Left renal pelvis (tissue), 4 donors: ENCODE measurements at regions not wholly inside any gene's neighbourhood (a gene's known extent, or its start where the extent isn't known, plus 50 kb on each side); places are given as distances from the start of the nearest gene placed in this dataset.

Experiments
- DNase-seq, 4 donors: peaks; one replicate each; pipeline ENCODE4 v3.0.0-alpha.2; 2013; ENCODE audit warnings: low read depth in 4 of 4, low spot score in 3 of 4

DNA sequence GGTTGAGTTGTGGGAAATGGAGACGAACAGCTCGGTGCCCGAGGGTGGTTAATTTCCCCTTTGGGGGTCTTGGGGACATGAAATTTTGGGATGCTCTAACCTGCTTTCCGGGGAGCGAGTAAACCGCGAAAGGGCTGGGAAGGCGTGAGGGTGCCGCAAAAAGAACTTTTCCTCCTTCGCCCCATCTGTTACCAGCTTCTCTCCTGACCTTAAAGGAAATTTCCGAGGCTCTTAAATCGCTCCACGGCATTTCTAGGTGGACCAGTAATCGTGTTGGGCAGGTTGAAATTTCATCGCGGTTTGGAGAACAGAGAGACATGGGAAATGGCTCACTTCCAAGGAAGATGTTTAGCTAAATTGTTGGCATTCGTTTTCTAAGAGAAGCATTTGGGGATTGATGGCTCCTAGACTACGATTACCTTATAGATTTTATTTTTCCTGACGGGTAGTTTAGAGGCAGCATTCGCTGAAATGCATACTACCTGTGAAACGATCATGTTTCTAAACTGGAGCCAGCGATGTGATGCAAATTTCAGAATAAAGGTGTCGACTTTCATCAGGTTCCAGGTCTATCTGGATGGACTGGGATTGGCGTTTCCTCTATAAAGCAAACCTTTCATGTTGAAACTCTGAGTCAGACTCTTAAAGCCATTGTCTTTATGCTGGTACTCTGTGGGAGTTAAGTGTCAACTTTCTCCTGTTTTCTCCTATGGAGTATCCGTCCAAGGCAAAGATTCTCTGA lies 414.5 kb downstream of the PCNX1 start:
- peak; percentile 33 to 47 (median 38) for DNase-seq

DNA sequence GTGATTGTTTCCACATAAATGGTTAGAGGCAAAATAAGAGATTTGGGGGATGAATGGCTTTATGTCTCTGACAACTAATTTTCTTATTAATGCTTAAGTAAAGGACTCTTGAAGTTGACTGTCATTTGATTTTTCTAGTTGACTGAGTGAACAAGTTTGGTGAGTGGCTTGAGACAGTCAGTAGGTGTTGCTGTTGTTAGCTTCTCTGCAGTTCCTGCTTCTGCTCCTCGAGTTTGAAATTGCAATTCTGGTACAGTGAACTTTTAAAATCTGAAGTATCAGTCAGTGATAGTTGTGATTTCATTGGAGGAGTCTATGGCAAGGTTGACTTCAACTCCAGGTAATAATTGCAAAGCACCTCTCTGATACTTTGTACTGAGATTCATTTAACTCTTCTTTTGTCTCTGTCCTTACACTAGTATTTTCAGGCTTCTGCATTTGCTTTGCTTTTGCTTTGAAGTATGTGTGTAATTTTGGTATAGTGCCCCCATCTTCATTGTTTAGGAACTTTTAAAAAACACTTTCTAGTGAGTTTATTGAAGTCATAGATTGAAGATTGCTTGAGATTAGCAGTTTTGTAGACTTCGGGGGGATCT lies 415.5 kb downstream of the PCNX1 start:
- peak in 3 of 4 donors; percentile 35 to 39 (median 35) for DNase-seq

DNA sequence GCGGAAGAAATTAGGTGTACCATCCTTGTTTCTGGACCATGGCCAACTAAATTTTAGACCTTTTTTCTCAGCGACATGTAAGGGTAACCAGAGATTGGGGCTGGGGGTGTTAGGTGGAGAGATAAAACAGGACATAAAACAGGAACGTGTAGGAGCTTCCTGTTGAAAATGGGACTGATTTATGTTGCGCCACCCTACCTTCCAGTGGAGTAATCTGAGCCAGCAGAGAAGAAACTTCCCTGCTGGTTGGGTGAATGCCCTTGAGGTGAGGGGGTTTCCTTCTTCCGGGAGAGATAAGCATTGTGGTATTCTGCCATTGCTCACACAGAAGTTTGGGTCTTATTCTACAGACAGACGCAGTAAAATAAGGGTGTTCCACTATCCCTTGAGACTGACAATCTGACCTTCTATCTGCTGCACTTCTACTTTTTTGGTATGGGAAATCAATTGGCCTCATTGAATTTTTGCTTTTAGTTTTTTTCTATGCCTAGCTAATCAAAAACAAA lies 417.6 kb downstream of the PCNX1 start:
- DNase-seq, result peak in 2 of 4 donors; percentile 26 to 39

DNA sequence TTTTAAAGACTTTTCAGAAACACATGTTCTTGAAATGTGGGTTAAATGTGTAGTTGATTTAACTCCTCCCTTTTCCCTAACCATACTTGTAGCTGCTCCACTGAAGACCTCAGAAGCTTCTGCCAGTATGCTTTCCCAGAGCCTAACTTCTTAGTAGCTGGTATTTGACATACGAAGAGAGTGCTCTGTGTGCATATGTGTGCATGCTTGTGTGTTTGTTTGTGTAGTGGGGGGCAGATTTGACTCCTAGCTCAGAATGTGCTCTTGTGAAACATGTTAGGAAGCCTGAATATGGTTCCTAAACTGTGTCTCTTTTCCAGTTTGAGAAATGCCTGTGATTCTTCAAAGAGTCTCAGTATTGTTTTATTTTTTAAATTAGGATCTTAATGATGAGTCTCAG lies 420.4 kb downstream of the PCNX1 start:
- DNase-seq, result no peak

DNA sequence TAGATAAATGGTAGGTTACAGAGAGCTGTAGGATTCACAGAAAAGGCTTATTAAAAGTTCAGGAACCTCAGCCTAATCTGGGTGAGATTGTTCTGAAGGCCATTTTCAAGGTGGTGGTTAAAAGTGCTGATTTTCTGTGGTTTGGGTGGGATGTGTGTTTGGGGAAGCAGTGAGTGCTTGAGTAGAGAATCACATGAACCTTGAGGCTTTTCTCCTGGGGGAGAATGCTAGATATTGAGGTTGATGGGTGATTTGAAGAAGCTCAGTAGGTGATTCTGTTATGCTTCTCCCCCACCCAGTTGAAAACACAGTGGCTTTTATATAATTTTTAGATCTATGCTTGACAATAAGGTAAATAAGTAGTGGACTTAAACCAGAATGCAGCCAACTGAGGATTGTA lies 420.9 kb downstream of the PCNX1 start:
- no peak for DNase-seq

DNA sequence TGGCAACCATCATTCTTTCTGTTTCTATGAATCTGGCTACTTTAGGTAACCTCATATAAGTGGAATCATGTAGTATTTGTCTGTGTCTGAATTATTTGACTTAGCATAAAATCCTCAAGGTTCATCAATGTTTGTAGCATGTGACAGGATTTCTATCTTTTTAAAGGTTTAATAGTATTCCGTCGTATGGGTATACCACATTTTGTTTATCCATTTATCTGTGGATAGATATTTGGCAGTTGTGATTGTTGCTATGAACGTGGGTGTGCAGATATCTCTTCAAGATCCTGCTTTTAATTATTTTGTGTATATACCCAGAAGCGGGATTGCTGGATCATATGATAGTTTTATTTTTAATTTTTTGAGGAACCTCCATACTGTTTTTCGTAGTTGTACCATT lies 421.7 kb downstream of the PCNX1 start:
- DNase-seq, result no peak

DNA sequence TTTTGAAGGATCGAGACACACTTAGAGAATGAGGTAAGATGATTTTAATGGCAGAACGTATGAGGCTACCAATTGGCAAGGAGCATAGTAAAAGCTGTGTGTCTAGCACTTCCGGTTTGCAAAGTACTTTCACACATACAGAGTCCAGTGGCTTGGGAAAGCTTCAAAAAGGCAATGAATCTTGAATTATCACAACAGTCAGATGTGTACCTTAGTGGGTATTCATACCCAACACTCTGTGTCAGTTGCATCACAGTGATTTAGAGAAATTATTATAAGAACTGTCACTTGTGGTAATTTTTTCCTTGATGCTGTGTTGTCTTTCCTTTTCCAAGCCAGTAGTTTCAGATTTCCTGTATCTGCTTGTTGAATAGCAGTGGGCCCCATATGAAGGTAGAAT lies 424.1 kb downstream of the PCNX1 start:
- DNase-seq, result no peak

DNA sequence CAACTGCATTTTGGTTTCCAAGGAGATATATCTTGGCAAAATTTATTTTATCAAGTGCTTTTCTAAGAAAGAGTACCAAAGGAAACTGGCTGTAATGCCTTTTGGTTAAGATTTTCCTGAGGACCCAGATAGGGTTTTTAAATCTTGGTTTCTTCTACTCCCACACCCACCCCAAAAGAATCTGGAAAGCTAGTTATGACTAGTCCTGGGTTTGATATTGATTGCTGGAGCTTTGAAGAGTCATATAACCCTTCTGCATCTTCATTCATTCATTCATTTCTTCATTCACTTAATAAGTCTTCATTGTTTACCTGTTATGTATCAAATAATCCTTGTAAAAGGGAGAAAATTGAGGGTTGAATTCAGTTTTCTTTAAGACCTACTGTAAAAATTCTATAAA lies 425.2 kb downstream of the PCNX1 start:
- no peak for DNase-seq

DNA sequence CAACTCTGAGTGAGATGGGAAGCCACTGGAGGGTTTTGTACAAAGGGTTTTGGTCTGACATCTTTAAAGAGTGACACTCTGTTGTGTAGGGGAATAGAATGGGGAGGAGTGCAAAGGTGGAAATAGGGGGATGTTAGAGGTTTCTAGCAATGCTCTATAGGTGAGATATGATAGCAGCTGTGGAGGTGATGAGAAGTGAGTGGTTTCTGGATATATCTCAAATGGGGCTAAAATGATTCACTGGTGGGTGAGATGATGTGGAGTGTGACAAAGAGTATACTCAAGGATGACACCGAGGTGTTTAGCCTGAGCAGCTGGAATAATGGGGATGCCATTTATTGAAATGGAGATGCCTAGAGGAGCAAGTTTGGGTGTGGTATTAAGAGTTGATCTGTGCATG lies 426.4 kb downstream of the PCNX1 start:
- DNase-seq, result no peak

DNA sequence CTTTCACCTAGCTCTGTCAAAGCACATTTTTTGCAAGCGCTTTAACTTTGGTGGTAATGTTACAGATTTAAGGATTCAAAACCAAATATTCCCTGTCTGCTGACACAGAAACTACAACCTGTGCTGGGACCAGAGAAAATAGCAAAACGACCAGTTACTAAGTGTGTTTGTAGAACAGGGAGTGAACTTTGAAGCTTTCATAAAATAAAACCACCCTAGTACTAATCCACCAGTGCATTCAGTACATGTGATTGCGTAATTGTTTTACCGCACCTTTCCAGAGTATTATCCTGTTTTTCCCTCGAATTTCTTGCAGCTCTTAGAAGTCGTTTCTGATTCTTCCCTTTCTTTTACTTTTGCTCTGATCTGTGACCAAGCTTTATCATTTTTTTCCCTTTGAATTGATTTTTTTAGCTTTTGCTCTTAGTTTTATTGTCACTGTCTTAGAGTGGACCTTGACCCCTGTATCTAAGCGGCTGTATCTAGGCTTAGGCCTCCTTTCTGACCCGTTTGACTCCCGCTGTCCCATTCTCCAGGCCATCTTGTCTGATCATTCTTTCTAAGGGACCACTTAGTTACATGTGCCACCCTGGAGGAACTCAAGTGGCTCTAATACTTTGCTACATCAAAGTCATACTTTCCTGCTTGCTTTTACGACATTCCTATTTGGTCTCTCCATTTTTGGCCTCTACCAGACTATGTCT lies 429.4 kb downstream of the PCNX1 start:
- no peak for DNase-seq

DNA sequence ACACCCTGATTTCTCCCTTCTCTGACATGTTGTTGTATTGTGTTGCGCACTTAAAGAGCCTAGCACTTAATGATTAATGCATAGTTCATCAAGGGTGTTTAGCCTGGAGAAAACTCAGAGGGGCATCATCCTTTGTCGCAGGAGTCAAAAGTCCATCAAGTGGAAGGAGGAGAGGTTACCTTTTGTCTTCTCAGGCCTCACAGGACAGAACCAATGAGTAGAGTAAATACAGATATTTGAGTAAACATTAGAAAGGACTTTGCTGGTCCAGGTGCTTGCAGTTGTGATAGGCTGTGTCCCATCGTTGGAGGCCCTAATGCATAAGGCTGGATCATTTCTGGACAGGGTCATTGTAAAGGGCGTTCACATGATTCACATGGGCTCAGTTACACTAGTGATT lies 430.9 kb downstream of the PCNX1 start:
- no peak for DNase-seq

DNA sequence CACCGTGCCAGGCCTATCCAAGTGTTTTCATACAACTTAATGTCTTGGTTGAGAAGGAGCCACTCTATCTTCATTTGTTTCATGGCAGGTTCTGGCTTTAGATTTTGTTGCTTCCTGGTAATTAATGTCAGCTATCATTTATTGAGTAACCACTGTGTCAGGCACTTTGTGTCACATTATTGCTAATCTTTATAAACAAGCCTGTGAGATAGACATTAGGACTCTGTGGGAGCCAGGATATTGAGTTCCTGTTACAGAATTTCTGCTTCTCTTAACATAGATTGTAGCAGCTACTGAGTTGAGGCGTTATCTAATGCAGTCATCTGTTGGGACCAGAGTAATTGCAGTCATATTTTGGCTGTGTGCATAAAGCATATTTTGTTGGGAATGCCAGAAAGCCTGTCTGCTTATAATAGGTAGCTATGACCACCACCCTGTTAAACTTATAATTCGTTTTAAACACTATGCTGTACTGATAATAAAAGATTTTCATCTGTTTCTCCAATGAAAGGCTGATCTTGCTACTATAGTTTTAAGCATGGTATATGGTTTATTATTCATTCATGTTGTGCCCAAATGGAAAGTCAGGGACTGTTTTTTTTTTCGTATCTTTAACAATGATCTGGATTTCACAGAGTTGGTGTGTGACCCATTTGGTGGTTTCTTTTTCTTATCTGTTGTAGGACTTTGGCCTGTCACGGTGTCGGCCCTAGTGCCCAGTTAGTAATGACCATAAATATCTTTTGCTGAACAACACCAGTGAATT lies 432.6 kb downstream of the PCNX1 start:
- no peak for DNase-seq

DNA sequence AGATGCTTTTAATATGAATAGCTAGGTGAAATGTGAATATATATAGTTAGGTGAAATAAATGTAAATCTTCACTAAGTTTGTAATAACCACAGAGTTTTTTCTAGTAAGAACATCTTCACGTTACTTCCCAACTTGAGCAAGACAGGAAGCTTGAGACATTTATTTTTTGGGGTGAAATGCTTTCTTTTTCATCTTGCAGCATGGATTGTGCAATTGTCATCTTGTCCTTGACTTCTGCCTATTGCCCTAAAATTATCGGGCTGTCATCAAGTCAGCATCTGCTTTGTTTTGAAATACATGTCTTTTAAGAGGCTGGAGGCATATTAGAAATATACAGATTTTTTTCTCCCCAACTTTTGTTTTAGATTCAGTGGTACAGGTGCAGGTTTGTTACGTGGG lies 433.9 kb downstream of the PCNX1 start:
- DNase-seq, result no peak

DNA sequence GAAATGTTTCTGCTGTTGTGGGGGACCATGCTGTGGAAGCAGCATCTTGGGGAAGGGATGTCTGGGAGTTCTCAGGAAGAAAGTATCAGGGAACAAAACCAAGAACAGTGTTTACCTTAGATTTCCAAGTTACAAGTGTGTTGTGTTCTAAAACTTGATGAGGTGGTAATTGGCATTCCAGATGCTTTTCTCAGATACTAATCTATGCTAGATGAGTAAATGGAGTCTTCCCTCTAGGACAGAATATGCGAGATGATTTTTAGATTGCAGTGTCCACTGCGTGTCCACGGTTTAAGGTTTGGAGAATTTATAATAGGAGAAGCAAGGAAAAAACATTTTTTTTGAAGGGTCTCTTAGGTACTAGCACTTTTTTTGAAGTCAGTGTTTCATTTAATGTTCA lies 436.5 kb downstream of the PCNX1 start:
- no peak for DNase-seq

DNA sequence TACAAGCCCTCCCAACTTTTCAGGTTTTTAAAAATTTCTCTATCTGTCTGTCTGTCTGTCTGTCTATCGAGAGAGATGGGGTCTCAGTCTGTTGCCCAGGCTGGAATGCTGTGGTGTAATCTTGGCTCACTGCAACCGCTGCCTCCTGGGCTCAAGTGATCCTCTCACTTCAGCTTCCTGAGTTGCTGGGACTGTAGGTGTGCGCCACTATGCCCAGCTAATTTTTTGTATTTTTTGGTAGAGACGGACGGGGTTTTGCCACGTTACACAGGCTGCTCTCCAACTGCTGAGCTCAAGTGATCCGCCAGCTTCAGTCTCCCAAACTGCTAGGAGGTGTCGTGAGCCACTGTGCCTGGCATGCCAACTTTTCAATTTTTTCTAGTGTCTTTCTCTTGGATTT lies 437.2 kb downstream of the PCNX1 start:
- DNase-seq, result no peak

DNA sequence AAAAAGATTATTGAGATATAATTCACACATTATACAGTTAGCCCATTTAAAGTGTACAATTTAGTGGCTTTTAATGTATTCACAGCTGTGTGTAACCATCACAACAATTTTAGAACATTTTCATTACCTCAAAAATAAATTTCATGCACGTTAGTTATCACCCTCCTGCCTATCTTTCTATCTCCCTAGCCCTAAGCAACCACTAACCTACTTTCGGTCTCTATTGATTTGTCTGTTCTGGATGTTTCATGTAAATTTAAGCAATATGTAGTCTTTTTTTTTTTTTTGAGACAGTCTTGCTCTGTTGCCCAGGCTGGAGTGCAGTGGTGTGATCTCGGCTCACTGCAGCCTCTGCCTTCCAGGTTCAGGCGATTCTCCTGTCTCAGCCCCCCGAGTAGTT lies 439.4 kb downstream of the PCNX1 start:
- DNase-seq, result no peak

DNA sequence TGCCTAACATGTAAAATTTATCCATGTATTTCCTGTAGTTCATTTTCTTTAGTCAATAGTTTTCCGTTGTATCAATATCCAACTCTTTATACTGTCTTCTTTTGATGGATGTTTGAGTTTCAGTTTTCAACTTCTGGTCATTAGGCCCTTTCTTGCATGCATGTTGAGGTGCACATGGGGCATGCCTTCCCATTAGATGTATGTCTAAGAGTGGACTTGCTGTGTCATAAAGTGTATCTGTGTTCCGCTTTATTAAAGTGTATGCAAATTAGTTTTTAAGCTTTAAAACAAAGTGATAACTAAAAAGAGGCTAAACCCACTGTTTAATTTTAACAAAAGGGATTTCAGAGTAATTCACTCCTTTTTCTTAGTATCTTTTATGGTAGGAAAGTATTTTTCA lies 441.1 kb downstream of the PCNX1 start:
- DNase-seq, result no peak

DNA sequence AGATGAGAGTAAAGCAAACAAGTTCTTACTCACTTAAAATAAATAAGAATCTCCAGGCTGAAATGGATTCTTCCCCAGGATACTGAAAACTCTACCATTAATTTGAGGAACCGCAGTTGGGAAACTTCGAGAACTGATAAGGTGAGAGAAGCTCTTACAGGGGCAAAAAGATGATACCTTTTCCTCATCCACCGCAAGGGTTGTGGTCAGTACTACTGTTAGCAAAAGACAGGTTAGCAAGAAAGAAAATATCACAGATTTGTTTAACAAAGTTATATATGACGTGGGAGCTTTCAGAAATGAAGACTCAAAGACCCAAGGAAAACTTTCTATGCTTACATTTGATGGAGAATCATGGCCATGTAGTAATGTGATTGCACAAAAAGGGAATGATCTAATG lies 441.6 kb downstream of the PCNX1 start:
- no peak for DNase-seq

DNA sequence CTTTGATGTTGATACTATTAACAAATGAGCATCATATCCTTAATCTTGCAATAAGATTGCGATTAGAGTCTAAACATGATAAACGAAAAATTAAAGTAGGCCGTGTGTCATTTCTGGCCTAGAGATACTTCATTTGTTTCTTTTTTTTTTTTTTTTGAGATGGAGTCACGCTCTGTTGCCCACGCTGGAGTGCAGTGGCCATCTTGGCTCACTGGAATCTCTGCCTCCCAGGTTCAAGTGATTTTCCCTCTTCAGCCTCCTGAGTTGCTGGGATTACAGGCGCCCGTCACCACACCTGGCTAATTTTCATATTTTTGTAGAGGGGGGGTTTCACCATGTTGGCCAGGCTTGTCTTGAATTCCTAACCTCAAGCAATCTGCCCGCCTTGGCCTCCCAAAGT lies 446.9 kb downstream of the PCNX1 start:
- no peak for DNase-seq

DNA sequence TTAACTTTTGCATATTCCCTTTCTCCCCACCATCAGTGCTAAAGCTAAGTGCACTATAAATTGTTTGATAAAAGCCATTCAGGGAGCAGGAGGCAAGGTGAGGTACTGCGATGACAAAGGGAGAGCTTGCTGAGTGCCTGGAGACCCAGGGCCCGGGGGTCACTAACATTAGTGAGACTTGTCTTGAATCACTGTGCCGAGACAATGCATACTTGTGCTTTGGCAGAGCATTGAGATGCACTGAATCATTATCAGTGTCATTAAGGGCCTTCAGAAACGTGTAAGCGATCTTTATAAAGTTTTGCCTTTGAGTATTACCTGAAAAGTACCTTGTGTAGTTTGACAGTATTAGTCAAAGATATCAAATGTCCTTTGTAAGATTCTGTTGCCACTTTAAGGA lies 447.5 kb downstream of the PCNX1 start:
- no peak for DNase-seq
